H1 (cell line): ENCODE measurements at regions not wholly inside any gene's neighbourhood (a gene's known extent, or its start where the extent isn't known, plus 50 kb on each side); places are given as distances from the start of the nearest gene placed in this dataset.

Source experiments
- CHD1 ChIP-seq: IDR thresholded peaks from 2 replicates; pipeline ENCODE4 v1.6.1; 2012; ENCODE audit warnings: low read depth, low read length, improper control_type of control experiment
- POLR2A ChIP-seq, 2 experiments: IDR thresholded peaks; 1 replicate in 1 of 2; 2 replicates in 1 of 2; pipeline ENCODE4 v1.6.1; 2011; ENCODE audit warnings: low read depth in 2 of 2, low read length in 2 of 2, mild to moderate bottlenecking in 2 of 2; ENCODE audit errors: control extremely low read depth in 1 of 2
- SIN3A ChIP-seq, 2 experiments: IDR thresholded peaks in 1 of 2; conservative IDR thresholded peaks in 1 of 2; 2 replicates each; pipeline ENCODE4 v1.6.1; 2011 to 2012; ENCODE audit warnings: low read length in 2 of 2, improper control_type of control experiment in 1 of 2, low read depth in 1 of 2, mild to moderate bottlenecking in 1 of 2
- SP4 ChIP-seq: IDR thresholded peaks from 2 replicates; pipeline ENCODE4 v1.6.1; 2012; ENCODE audit warnings: low read length, inconsistent platforms

DNA sequence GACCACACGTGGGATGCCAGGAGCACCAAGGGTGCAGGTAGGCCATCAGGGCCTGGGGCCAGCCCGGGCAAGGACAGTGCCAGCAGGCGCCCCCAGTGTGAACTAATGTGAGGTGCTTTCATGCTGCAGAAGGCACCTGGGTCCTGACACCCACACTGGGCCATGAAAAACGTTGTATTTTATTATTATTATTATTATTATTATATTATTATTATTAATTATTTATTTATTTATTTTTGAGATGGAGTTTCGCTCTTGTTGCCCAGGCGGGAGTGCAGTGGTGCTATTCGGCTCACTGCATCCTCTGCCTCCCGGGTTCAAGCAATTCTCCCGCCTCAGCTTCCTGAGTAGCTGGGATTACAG lies 1267.3 kb downstream of the BRD1 start (continued):
- TF ChIP-seq SIN3A (conservative IDR thresholded peaks at IDR 0.05 in 1 of 2, IDR thresholded peaks at IDR 0.05 in 1 of 2; ENCODE audit: low read depth in 1 of 2, low read length in 2 of 2), result no peak
- no peak for TF ChIP-seq CHD1
- no peak for TF ChIP-seq SP4
- no peak for TF ChIP-seq POLR2A (IDR thresholded peaks at IDR 0.05; ENCODE audit: control extremely low read depth in 1 of 2, low read depth in 2 of 2, low read length in 2 of 2)
- TF ChIP-seq, all 59 proteins: peak for 0
